HG03469 (cell line): ENCODE measurements at regions not wholly inside any gene's neighbourhood (a gene's known extent, or its start where the extent isn't known, plus 50 kb on each side); places are given as distances from the start of the nearest gene placed in this dataset.

Experiments
- ATAC-seq: cut with Tn5 transposase; IDR thresholded peaks from one replicate; pipeline ENCODE4 v1.9.1; 2021; ENCODE audit warnings: mild to moderate bottlenecking, moderate library complexity, moderate number of reproducible peaks; ENCODE audit not compliant: unreplicated experiment

DNA sequence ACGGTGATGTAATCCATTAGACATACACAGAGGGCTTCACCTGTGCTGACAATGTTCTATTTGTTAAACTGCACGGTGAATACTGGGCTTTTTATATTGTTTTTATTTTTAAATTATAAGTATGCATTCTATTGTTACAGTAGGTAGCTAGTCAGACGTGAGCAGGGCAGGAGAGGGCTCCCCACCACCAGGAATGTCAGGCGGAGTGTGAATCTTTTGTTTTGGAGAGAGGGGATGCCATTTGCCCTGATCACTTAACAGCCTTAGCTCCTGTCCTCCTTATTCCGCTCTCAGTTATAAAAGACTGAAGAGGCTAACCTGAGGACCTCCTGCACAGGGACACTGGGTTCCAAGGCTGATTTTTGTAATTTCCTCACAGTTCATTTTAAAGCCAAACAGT, 151.6 kb upstream of the TAPT1 start:
- no peak for ATAC-seq

DNA sequence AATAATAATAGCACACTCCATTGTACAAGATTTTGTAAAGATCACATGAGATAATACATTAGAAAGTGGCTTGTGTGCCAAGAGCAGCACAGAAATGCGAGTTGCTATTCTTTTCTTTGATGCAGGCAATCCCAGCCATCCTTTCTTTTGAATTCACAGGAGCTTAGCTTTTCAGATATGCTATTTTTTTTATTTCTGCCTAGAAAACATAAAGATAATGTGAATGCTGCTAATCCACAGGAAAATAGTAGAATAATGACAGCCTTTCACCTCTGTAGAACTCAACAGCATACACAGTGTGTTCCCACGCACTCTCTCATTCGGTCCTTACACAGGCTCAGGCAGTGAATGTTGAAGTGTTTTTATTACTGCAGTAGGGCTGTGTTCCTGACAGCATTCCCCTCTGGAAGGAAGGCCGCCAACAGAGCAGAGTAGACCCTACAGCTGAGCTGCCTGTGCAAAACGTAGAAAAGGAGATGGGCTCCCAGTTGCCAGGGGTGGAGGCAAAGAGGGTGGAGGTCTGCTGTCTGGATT, 138.8 kb upstream of the TAPT1 start:
- no peak for ATAC-seq

DNA sequence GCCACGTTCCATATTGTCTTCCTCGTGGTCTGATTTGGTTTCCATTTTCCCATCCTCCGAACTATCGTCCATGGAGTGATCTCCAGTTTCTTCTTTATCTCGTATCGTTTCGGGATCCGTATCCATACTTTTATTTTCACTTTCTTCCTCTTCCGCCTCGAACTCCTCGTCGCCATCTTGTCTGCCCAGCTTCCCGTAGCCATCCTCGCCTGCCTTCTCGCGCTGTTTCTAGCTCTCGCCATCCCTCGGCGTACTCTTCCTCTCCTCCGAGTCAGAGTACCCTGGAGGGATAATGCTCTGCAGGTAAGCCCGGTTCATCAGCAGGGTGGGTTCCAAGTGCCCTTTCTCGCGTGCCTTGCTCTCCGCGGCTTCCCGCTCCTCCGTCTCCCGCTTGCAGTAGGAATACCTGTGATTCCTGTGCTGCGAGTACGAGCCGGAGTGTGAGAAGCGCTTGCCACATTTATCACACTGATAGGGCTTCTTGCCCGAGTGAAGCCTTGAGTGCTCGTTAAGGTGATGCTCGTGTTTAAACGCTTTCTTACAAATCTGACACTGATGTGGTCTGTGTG, 134.5 kb upstream of the TAPT1 start:
- ATAC-seq: no peak

DNA sequence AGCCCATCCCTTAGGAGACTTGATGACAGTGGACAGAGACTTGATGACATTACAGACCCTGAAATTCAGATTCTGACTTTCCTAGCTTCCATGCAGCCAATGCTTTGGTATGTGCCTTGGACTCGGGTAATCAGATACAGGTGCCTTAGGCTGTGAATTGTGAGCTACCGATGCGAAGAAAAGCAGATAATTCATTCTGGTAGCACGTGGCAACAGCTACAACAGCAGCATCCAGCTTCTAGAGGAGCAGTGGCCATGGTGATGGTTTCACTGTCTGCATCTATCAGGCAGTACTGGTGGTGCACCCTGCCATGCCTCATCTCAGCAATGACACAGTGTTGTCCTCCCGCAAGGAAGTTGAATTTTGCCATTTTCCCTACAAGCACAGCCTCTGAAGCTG, 126.9 kb upstream of the TAPT1 start:
- no peak for ATAC-seq

DNA sequence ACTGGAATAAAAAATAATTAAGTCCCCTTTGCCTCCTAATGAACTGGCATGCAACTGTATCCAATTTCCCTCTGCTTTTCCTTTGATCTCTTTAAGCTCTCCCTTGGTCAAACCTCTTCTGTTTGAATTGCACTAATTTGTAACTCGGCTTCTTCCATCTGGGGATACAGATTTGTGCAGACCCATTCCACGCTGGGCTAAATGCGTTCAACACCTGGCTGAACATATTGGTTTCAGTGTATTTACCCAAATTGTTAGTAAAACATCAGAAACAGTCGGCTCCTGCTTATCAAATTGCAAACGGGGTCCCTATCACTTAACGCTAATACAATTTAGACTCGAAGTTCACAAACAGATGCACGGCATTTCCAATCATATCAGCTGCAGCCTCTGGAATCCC, 124.9 kb upstream of the TAPT1 start:
- no peak for ATAC-seq

DNA sequence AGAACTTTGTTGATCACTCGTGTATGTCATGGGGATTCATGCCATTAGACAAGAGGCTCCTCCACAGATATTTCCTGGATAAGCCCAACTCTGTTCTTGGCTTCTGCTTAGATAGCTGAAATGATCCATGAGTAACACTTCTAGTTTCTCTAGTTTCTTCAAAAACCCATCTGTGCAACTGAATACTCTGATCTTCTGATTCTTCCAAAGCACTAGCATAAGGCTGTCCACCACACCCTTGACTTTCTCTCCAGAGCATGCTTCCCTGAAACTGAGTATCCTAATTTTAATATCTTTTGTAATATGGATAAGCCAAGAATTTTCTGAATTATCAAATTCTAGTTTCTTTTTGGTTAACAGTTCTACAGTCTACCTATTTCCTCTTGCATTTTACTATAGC, 118.6 kb upstream of the TAPT1 start:
- ATAC-seq: no peak

DNA sequence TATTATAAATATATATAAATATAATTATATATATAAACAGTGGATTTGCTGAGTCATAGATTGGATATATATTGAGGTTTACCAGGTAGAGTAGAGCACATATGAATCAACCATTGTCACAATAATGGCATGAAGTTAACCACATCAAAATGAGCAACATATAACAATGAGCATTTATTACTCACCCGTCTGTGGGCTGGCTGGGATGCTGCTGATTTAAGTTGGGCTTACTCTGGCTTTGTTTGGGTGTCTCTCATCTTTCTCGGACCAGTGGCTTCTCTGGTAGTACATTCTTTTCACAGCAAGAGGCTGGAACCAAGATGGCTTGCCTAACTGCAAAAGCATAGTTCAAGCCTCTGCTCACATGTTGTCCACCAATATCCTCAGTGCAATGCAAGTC, 111.7 kb upstream of the TAPT1 start:
- no peak for ATAC-seq

DNA sequence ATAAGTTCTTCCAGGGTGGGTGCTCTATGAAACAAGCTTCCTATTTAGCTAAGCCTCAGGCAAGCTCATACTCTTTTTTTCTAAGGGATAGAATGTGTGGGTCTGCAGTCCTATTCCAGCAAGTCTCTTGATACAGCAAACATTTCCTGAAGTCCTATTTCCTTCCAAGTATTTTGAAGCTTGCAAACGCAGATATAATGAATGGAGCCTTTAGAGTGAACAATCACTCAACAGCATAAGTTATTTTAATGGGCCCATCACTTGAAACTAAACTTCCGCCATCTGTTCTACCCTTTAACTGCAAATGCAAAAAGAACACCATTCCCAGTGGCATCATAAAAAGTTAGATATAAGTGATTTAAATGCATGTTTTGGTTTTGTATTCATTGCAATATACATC, 108.3 kb upstream of the TAPT1 start:
- no peak for ATAC-seq

DNA sequence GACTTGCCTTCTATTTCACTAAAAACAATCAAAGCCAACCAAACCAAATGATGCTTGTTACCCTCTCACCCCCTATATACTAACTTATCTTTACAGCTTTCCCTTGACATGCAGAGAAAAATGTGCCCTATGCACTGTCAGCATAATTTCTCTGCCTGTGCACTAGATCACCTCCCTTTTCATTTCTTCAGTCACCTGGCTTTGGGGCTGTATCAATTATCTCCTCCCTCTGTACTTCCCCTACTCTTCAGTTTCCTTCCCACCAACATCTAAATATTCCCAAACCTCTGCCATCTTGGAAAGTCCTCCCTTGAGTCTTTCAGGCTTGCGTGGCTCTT, 103.5 kb upstream of the TAPT1 start:
- ATAC-seq: no peak

DNA sequence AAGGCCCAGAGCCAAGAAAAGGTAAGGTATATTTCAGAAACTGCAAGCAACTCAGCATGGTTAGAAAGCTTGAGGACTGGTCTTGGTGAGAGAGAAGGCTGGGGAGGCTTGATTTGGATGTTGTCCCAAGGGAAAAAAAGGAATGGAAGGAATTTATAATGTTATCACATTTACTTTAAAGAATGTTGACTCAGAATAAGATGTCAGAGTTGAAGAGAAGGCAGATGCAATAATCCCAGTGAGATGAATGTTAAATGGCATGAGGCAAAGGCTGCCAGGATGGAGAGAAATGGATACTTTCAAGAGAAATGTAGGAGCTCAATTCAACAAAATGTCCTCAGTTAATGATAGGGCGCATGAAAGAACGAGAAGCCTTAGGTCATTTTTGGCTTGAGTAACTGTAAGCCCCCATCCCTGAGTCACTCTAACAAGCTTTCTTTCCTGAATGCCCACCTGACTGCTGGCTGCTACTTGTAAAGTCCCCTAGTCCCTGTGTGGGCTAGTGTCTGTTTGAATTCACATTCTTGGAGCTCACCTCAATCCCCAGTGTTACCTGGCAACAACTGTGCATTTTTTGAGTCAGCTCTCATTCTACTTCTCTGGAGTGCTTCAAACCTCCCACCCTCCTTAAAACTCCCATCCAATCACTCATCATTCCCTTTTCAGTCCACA, 103.0 kb upstream of the TAPT1 start:
- no peak for ATAC-seq

DNA sequence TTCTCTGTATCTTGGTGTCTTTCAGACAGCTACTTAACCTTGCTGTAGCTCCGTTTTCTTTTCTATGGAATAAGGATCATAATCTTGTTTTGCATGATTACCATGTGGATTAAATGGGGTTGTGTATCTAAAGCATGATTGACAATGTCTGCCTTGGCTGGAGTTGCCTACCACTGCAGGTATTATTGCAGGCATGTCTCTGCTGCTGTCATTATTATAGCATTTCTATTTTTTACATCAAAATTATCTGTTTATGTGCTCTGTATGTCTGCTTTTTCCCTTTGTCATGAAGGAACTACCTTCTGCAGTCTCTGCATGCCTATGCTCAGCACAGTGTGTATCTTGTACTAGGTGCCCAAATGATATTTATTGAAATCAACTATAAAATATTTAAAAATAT, 95.9 kb upstream of the TAPT1 start:
- ATAC-seq: no peak

DNA sequence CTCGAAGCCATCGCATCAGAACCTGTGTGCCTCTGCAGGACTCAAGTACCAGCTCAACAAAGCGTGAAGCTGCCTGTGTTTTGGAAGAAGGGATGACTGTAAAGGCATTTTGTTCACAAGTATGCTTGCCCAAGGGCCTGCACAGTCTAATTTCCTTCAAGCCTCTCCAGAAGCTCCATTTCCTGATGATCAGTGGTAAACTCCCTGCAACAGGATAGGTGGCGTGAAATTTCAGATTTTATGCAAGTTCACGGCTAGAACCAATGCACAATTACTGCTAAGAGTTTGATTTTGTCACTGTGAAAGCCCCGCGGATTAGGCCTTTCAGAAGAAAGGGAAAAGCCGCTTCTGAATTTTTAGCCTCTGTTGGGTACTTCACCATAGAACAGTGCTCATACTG, 89.2 kb upstream of the TAPT1 start:
- ATAC-seq: no peak

DNA sequence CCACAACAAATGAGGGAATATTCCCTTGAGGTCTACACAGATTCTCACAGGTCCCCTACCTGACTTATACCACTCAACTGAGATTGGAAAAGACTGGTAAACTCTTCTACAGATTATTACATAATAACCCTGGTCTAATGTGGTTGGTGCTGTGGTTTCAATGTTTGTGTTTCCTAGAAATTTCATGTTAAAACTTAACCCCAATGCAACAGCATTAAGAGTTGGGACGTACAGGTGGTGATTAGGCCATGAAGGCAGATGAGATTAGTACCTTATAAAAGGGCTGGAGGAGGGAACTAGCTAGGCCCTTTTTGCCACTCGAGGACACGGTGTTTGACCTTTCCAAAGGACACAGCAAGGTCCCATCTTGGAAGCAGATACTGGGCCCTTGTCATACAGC, 84.3 kb upstream of the TAPT1 start:
- no peak for ATAC-seq

DNA sequence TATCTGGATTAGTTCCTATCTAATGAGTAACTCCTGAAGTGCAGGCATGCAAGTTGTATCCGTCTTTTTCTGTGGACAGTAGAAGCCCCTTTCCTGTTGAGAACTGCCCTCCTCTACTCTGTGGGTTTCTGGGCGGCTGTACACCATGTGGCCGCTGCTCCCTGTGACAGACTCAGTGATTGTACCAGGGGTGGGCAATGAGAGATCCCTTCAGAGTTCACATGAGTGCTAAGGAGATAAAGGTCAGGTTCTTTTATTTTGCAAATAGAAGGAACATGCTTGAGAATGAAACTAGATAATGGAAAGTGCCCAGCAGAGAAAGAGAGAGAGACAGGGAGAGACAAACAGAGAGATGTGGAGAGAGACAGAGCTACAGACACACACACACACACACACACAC, 76.4 kb upstream of the TAPT1 start:
- ATAC-seq: no peak

DNA sequence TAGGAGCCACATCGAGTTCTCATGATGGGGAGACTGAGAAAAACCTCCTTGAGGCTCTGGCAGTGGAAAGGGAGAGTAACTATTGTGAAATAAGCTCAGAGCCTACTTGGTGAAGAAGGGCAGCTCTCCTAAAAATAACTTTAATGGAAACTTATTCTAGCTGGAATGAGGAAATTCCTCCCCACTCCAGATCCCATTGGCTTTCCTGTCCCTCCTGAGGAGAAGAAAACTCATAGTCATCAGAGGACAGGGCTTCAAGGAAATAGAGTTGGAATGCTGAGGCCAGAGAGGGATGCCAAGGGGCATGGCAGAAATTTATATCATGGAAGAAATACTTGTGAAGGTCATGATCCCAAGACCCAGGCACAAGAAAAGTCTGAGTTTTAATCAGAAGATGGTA, 70.7 kb upstream of the TAPT1 start:
- no peak for ATAC-seq

DNA sequence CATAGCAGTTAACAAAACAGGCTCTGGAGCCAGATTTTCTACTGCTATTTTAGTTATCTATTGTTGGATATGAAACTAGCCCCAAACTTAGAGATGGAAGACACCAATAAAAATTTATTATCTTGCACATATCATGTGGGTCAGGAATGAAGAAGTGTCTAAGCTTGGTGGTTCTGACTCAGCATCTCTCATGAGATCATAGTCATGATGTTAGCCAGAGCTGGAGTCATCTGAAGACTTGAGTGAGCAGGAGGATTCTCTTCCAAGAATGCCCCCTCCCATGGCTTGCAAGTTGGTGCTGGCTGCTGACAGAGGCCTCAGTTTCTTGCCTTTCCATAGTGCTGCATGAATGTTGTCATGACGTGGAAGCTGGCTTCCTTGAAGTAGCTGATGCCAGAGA, 68.2 kb upstream of the TAPT1 start:
- ATAC-seq: no peak

DNA sequence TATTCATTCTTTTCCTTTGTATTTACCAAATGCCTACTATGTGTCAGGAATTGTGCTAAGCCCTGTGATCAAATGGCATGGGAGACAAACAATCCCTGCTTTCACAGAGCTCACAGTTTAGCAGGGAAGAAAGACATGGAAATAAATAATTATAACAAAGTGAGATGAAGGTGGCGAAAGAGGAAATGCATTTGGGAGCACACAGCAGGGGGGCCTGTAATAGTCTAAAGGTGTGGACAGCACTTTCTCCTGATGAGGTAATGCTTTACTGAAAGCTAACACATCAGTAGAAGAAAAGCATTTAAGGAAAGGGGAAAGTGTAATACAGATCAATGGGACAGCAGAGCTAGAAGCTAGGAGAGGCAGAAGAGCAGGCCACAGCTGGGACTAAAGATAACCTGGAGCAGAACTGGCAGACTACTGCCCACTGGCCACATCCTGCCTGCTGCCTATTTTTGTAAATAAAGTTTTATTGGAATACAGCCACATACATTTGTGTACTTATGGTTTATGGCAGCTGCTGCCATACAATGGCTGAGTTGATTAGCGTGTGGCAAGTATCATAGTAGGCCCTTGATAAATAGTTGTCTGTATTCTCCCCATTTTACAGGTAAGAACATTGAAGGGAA, 67.1 kb upstream of the TAPT1 start:
- ATAC-seq: no peak

DNA sequence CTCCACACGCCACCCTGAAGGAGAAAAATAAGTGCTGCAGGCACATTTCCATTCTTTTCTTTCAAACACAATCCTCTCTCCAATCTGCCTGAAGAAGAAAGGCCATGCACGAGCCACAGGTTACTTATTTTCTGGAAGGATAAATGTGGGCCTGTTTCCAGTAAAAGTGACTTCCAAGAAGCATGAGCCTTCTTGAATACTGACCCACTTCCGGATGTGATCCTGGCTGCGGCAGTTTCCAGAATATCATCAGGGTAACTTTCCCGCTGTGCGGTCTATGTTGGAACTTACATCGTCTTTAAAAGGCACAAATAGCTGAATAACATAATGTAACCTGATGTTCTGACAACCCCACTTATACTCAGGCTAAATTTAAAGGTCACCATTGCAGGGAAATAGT, 66.3 kb upstream of the TAPT1 start:
- no peak for ATAC-seq

DNA sequence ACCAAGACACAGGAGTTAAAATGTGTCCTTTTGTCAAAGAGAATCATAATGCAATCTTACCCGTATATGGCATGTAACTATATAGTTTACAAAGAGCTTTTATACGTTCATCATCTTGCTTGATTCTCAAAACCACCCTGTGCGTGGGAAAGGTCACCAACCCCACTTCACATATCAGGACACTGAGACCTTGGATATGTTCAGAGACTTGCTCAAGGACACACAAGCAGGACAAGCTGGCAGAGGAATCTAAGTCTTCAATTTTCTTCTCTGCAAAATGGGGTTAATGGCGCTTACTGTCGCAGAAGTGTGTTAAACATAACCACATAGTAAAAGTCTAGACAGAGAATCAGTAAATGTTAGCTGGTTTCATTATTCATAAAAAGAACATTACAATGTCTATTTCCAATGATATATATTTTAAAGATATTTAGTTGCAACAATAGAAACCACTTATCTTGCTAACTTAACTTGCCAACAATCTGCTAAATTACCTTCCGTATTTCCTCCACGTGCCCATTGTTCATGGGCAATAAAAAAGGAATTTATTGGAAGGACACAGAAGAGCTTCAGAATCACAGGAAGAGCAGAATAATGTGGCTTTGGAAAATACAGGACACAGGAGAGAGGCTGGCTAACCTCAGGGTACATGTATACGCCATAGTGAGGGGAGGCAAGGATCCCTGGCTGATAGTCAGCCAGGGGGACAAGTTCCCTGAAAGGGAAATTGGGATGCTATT, 64.6 kb upstream of the TAPT1 start:
- no peak for ATAC-seq

DNA sequence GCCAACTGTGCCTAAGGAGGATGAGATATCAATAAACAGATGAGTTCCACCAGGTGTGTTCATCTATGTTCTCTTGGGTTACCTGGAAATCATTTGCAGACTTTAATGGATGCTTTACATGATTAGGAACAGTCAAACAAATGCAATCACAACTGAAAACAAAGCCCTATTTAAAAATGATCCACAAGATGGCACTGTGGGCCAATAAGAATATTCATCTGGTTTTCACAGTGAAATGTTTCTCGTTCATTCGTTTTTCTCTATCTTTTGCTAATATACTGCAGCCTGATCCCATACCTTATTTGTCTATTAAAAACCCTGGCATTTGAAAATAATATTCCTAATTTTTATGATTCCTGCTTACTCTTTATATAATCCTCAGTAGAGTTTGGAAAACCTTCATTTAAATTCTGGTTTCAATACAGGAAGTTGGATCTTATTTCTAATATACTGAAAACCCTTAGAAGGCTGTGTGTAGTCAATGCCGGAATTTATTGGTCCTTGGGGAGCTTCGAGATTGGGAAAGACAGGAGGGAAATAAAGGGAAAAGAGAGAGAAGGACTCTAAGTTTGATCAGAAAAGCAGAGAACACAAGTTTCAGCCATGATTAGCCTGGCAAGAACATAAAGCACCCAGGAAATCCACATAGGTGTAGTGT, 63.8 kb upstream of the TAPT1 start:
- no peak for ATAC-seq

DNA sequence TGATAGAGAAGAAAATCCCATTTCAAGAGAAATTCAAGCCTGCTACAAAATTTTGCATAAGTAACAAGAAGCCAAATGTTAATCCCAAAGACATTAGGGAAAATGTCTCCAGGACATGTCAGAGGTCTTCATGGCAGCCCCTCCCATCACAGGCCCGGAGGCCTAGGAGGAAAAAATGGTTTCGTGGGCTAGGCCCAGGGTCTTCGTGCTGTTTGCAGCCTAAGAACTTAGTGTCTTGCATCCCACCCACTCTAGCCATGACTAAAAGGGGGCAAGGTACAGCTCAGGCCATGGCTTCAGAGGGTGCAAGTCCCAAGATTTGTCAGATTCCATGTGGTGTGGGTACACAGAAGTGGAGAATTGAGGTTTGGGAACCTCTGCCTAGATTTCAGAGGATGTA, 57.8 kb upstream of the TAPT1 start:
- no peak for ATAC-seq
